GM21423 (cell line): ENCODE measurements at regions not wholly inside any gene's neighbourhood (a gene's known extent, or its start where the extent isn't known, plus 50 kb on each side); places are given as distances from the start of the nearest gene placed in this dataset.

Source experiments
- ATAC-seq: cut with Tn5 transposase; IDR thresholded peaks from one replicate; pipeline ENCODE4 v1.9.1; 2021; ENCODE audit warnings: mild to moderate bottlenecking, moderate library complexity; ENCODE audit not compliant: unreplicated experiment

DNA sequence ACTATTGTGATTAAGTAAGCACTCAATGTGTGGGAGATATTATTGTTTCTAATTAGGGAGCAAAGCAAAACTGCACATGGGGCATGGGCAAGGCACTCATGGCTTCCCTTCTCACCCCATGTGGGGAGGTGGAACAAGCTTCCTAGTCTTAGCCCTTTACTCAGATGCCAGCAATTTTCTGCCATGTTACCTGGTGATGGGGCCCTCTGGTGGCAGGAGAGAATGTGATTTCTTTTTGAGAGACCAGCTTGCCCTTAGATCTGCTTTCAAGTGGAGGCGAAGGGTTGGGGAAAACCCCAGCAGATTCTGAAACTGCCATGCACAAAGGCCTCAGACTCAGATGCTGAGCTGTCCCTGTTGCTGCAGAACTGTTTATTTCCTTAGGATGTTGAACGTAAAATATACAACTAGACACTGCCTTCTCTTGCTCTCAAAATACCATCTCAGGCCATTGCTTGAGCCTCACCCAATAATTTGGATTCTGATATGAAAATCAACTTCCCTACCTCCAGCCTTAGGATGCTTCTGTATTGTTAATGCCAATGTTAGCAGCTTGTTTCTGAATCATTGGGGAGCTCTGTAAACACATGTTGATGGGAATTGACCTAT, 130.2 kb upstream of the TPRG1 start:
- ATAC-seq: peak; percentile 98

DNA sequence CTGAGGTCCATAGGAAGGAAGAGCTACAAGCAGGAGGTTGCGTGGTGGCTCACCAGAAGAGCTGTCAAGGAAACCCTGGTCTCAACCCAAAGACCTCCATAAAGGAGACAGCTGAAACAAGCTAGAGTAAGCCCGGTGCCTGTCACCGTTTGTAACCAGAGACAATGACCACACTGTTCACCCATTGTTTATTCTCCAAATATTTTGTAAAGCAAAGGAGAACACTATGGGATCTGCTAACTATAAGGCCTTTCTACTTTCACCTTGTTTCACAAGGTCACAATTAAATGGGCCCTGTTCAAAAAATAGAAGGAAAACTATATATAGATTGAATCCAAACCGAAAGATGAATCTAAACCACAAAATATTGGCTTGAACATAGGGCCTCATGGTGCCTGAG, 128.9 kb upstream of the TPRG1 start:
- no peak for ATAC-seq

DNA sequence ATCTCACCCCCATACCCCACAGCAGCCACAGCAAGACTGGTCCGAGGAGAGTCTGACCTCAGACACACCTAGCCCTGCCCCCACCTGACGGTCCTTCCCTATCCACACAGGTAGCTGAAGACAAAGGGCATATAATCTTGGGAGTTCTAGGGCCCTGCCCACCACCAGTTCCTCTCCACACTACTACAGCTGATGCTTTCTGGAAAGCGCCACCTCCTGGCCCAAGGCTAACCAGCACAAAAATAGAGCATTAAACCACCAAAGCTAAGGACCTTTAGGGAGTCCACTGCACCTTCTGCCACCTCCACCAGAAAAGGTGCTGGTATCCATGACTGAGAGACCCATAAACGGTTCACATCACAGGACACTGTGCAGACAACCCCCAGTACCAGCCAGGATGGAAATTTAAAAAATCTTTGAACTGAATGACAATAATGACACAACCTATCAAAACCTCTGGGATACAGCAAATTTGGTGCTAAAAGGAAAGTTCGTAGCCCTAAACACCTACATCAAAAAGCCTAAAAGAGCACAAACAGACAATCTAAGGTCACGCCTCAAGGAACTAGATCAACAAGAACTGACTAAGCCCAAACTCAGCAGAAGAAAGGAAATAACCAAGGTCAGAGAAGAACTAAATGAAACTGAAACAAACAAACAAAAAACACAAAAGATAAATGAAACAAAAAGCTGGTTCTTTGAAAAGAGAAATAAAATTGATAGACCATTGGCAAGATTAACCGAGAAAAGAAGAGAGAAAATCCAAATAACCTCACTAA, 122.1 kb upstream of the TPRG1 start:
- ATAC-seq: no peak

DNA sequence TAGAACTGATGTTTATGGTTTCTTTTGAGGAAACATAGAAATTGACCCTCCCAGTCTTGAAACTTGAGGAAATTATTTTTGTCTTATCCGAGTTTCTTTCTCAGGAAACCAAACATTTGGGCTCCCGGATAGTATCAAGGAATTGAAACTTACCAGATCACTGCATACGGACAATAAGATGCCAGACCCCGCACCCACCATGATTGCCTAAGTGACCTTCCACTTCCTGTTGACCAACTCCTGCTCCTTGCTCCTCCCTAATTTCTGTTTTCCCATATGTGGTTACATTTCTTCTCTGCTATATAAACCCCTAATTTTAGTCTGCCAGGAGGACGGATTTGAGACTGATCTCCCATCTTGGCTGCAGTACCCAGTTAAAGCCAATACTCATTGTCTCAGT, 118.4 kb upstream of the TPRG1 start:
- ATAC-seq: no peak

DNA sequence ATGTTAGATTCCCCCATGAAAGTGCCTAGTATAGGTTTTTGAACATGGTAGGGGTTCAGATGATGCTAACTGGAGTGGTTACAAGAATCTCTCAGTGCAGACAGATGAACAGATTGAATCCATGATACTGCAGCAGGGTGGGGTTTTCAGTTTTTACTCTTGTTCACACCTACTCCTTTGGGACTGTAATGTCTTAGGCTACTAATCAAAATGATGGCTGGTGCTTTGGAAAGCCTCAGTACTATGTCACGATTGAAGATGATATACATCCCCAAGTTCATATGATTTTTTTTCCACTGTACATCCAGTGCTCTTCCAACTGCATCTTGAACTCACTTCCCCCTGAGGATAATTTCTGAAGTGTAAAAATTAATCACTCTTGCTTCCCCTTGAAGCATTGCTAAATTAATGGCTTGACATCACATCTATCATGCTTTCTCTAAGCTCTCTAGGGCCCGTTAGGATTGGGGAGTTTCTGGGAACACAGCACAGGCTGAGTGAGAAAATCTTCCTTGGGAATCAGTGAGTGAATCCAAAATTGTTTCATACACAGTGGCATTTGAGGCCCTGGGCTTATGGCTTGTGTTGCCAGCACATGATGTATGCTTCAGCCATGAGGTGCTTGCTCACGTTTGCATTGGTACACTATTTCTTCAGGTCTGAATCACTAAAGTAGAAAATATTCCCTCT, 115.0 kb upstream of the TPRG1 start:
- no peak for ATAC-seq

DNA sequence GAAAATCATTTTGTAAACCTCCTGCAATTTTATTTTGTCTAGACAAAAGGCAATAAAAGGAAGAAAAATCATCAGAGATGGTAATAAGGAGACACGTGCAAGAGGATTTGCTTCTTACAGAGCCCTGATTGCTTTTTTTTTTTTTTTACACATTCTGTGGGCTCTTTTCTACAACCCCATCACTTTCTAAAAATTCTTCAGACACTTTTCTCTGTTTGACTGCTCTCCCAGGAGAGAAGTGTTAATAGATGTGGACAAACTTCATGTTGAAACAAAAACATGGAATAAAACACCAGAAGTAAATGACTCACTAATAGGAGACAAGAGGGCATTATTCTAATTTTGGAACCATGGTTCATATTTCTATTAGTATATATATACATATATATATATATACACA, 114.4 kb upstream of the TPRG1 start:
- no peak for ATAC-seq

DNA sequence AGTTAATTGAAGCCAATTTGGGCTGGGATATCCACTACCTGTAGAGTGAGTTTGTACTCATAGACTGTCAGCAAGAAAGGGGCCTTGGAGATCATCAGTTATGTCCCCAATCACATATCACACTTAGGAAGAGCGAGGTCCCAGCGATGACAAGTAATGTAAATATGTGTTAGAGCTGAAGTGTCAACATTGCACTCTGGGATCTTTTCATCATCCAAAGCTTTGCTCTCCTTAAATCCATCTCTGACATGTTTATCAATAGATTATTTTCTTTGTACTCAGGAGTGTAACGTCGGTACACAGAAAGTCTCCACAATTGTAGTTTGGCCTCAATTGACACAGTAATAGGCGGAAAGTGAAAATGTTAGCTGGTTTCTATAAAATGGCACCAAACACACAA, 113.7 kb upstream of the TPRG1 start:
- ATAC-seq: no peak

DNA sequence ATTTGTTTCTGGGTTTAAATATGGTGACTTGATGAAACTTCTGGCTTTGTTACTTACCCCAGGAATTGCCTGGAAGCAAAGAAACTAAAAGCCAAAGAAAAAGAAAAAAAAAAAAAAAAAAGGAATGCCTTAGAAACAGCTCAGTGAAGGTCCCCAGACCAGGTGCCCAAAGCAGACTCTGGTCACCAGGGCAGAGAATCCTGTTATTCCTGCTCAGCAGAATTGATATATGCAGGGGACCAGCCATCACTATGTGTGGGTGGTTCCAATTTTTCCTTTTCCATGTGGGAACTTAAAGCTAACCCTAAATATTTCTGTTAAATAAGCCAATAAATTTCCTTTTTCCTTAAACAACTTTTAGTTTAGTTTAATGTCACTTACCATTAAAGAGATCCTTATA, 100.8 kb upstream of the TPRG1 start:
- no peak for ATAC-seq

DNA sequence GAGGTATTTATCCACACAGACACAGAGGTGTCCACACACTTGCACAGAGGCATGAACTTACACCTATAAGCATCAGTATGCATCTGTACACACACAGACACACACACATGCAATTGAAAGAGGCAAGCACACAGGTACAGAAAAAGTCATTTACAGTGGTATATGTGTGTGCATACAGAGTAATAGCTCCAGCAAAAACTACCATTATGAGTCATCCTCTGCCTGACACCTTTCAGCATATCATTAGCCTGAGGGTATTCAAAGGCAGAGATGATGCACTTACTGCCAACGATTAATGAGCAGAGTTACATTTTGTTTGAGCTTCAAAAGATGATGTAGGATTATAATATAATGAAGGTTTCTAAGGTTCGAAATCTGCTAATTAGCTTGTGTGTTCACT, 100.3 kb upstream of the TPRG1 start:
- no peak for ATAC-seq

DNA sequence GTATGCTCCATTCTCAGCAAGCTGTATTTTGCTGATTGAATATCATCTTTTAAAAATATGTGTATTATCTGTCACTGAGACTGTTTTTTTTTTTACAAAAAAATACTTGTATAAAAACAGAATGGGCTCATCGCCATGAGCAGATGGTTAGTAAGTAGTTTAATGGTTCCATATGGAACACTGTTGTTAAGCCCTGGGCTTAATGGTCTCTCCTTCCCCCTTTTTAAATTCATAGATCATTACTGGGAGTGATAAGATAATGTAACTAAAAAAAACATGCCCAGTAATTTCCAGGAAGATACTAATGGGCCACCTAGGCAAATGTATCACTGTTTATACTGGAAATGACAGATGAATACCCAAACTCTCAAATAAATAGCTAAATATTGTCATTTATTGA, 95.3 kb upstream of the TPRG1 start:
- ATAC-seq: no peak

DNA sequence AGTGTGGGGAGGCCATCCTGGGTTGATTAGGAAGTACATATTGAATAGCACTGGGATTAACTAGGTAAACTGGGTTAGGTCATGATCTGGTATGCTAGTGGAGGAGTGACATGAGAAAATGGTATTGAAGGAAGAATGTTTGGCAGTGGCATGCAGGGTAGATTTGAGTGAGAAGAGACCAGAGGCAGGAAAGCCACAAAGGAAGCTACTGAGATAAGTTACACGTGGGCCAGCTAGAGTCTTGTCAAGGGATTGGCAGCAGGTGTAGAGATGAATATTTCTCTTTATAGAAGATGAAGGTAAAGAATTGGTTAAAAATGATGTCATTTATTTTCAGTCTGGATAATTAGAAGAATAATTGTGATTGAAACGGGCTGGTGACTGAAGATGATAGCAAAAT, 91.0 kb upstream of the TPRG1 start:
- no peak for ATAC-seq

DNA sequence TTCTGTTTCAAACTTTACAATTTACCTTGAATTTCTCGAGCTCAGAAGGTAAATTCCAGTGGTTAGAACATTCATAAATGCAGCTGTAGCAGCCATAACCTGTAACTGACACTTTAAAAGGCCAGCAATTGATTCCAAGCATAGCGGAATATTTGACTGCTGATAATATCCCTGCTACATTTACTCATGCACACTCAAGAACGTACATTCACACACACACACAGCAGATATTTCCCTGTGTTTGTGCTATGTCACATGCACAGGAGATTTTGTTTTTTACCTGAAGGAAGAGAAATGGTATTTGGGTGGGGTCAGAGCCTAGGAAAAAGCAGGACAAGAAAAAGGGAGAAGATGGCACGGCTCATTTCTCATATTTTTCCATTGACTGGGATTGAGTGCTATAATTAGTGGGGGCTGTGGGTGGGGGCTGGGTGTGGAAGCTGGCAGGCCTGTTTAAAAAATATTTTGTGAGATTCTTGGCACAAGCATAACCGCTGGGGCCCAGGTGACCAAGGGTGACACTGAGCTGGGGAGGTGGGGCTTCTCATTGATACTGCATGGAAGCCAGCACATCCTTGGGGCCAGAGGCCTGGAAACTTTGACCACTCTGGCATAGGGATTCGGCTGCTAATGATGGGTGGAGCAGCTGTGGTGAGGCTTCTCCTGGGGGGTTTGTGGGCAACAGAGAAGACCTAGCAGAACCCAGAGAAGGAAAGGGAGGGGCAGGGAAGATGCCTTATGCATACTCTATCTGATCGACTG, 88.9 kb upstream of the TPRG1 start:
- ATAC-seq: no peak

DNA sequence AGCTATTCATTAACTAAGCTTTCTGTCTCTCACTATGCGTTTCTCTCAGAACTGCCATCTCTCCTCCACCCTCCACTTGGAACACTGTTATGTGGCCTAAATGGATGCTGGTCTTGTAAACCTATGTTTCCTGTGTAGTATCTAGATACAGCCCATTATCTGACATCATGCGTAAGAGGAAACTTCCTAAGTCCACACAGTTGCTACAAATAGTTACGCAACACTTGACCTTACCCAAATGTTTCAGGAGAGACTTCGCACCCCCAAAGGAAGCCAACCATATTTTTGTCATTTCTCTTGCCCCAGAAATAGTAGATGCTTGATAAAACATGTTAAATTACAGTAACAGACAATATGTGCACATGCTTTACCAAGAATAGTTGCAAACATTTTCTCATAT, 87.2 kb upstream of the TPRG1 start:
- no peak for ATAC-seq

DNA sequence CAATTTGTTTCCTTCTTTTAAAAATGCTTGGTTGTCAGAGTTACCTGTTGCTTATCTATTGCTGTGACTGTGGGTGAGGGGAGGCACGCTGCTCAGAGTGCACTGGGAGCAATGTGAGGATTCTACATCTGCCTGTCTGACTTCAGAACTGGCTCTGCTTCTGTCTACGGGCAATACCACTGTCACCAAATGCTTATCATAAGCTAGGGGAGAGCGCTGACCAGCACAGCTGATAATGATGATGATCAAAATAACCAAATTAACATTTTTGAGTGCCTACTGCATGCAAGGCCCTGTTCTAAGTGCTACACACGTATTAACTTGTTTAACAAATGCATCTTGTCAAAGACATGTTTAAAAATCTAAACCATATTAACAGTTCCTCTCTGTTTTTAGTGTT, 79.2 kb upstream of the TPRG1 start:
- no peak for ATAC-seq

DNA sequence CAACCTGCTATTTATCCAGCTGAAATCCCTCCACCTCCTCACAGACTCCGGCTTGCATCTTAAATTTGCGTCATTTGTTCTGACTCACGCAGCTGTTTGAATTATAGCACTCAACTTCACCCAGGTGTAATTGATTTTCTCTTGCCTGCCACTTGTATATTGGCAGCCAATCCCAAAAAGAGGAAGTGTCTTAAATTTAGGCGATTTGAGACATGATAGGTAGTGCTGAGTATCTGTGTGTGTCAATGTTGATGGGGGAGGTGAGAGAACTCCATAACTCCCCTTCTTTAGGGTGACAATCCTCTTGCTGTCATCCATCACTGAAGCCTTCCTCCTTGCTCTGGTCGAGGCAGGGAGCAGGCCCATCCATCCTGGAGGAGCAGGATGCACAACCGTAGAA, 77.2 kb upstream of the TPRG1 start:
- no peak for ATAC-seq

DNA sequence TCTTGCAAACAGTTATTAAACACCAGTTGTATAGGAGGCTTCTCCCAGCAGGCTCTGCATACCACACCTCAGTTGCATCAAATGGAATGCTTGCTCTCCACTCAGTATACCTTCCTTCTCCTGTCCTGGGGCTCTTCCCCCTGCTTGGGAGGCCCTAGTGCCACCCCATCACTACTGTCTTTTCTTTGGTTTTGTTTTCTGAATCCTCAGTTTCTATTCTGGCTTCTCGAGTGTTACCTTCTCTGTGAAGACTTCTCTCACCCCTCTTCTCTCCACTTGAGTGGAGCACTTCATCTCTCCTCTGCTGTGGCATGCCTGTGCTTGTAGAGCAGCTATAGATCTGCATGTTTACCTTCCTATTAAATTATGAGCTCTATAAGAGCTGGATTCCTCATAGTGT, 75.7 kb upstream of the TPRG1 start:
- ATAC-seq: no peak

DNA sequence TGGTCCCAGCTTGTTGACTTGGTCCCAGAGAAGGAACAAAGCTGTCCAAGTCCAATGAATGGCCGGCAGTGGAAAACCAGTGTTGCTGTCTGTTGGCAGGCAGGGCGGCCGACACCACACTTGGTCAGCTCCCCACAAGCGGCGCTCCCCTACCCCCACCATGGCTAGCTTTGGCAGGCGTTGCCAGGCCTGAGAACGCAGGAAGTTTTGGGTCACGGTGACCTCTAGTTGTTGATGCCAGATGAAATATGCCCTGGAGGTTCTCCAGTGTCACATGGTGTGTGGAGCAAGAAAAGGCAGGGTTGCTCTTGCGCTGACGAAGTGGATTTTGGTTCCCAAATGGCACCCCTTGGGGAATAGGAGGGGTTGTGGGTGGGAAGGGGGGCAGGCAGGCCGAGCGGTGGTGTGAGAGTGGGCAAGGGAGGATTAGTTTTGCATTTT, 72.7 kb upstream of the TPRG1 start:
- no peak for ATAC-seq

DNA sequence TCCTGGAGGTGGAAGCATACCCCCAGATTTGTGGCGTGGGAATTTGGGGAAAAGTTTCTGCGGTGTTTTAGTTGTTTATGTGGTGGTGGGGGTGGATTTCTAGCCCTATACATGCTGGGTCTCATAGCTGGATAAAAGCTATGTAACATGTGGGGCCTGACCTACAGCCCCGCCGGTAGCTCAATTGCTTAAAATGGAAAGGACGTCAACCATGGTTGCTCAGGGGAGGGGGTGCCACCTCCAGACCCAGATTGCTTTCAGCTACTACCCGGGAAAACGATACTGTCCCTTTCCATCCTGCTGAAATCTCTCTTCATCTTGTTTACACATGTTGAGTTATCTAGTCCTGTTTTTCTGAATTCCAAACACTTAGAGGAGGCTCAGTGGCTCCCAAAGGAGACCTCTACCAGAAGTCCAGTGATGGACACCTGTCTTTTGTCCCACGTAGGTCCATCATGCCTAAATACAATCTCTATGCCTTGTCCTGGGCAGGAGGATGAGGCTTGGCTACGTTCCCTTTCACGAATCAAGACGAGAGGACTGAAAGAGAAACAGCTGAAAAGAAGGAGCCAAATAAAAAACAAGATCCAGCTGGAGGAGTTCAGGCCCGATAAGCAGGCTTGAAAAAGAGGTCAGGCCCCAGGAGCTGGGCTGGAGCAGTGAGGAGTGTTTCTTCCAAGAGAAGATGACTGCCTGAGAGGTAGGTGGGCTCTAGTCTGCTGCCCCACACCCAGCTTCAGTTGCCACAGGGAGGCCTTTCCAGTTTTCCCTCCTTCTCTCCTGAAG, 72.1 kb upstream of the TPRG1 start:
- ATAC-seq: no peak

DNA sequence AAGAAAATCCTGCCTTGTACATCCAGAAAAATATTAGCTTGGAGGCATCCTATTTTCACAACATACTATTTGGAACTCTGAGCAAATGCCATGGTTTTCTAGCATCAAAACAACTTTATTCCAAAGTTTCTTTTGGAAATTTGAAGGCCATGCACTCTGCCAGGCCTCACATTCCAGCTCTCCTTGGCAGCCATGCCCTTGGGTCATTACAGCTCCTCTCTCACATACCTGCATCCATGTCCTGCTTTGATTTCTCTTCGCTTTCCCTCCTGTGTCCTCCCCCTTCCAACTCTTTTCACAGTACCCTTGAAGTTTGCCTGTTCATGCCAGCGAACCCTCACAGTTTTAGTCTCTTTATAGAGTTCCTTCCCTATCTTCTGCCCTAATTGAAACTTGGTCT, 70.9 kb upstream of the TPRG1 start:
- no peak for ATAC-seq

DNA sequence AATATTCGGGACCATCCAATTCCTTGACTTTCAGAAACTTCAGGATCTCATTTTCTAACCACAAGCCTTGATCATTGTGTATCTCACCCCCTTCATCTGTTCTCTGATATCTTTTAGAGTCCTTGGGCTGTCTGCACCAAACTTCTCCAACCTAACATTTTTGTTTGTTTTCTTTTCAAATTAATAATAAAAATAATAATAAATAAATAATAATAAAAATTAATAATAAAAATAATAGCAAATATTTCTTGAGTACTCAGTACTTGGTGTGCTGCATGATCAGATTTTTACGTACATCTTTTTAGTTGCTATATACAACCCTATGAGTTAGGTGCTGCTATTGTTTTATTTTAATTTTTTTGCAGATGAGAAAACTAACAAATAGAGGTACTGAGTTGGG, 70.2 kb upstream of the TPRG1 start:
- ATAC-seq: no peak

DNA sequence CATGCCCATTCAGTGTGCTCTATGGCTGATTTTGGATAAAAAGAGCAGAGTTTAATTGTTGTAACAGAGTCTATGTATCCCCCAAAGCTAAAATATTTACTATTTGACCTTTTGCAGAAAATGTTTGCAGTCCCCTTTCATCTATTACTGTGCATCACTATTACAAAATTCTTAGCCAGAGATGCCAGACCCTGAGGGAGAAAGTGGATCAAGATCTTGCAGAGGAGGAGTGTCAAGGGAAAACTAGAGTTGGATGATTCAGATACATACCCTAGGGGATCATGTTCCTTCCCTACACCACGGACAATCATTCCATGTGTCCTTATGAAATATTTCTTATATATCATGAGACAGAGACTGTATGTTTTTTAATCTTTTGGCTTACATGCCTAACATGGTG, 68.6 kb upstream of the TPRG1 start:
- ATAC-seq: no peak
